Epithelial cell of proximal tubule (primary cell): ENCODE measurements at regions not wholly inside any gene's neighbourhood (a gene's known extent, or its start where the extent isn't known, plus 50 kb on each side); places are given as distances from the start of the nearest gene placed in this dataset.

Experiments
- DNase-seq: peaks from one replicate; pipeline ENCODE4 v3.0.0-alpha.2; 2011; ENCODE audit warnings: low read depth
- H3K4me3 ChIP-seq: 2 replicates; pipeline ENCODE4 v1.5.1; 2011; ENCODE audit warnings: low read depth, mild to moderate bottlenecking, low read length
- TF ChIP-seq, protein P1 (sequence below): conservative IDR thresholded peaks from 2 replicates; pipeline ENCODE4 v1.5.1; 2012; ENCODE audit warnings: low read depth, mild to moderate bottlenecking, low read length

DNA sequence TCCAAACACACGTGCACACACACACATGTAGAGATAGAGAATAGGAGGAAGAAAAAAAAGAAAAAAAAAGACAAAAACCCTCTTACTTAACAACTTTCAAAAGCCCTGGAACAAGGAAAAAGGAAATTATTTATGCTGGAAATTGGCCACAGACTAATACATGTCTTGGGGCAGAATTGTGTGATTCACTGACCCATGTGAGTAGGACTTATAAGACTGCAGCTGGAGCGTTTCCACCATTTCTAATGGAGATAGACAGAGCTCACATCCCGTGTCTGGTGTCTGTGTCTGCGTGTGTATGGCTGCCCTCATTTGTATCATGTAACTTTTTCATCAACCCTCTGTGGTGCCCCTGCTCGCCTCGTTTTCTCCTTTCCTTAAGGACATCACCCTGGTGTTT lies 99.8 kb upstream of the PDE10A start:
- H3K4me3 ChIP-seq = no peak overlapping the region
- TF ChIP-seq, protein P1, sequence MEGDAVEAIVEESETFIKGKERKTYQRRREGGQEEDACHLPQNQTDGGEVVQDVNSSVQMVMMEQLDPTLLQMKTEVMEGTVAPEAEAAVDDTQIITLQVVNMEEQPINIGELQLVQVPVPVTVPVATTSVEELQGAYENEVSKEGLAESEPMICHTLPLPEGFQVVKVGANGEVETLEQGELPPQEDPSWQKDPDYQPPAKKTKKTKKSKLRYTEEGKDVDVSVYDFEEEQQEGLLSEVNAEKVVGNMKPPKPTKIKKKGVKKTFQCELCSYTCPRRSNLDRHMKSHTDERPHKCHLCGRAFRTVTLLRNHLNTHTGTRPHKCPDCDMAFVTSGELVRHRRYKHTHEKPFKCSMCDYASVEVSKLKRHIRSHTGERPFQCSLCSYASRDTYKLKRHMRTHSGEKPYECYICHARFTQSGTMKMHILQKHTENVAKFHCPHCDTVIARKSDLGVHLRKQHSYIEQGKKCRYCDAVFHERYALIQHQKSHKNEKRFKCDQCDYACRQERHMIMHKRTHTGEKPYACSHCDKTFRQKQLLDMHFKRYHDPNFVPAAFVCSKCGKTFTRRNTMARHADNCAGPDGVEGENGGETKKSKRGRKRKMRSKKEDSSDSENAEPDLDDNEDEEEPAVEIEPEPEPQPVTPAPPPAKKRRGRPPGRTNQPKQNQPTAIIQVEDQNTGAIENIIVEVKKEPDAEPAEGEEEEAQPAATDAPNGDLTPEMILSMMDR = no peak
- no peak for DNase-seq

DNA sequence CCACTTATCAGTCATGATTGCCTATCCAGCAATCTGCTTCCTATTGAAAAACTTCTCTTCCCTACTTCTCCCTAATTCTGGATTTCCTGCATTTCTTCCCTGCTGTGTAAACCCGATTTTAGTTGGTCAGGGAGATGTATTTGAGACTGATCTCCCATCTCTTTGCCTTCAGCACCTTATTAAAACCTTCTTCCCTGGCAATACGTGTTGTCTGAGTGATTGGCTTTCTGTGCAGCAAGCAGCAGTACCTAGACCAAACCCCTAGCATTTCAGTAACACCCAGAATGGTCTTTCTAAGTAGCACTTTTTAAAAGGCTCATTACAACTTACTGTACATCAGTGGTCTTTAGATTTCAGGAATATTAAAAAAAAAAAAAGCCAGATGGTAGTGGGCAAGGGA lies 99.1 kb upstream of the PDE10A start:
- no peak overlapping the region for H3K4me3 ChIP-seq
- no peak for DNase-seq
- TF ChIP-seq, protein P1 = no peak

- no peak overlapping the region for H3K4me3 ChIP-seq
- TF ChIP-seq, protein P1 = no peak
- no peak for DNase-seq
These were observed 97.8 kb upstream of the PDE10A start for GRCh38 chr6:165760803-165761185.

DNA sequence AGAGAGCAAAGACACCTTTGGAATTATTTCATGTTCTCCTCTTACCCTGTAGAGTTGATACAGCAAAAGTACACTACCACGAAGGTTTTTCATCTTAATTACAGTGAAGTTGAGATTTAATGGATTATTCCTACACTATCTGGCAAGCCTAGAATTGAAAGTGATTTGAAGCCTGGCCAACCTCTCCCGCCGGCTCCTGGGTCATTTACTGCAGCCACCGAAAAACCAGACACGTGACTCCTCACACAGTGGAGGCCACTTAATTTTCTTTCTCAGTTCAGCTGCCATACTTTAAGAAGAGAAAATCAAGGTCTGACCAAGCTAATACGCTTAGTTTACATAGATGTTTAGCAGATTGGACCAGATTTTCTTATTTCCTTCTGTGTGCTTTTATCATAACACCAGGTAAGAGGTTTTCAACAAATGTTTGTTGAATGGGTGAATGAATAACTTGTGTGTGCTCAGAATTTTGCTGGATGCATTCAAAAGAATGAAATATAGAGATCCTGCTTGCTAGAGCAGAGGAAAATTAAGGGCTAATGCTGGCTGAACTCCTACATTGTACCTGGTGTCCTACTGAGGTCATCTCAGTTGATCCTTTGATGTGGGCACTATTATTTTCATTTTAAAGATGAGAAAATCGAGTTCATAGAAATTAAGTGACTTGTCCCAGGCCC lies 97.2 kb upstream of the PDE10A start:
- no peak for DNase-seq
- TF ChIP-seq, protein P1 = no peak
- no peak overlapping the region for H3K4me3 ChIP-seq

GRCh38 chr6:165758441-165758840 lies 95.4 kb upstream of the PDE10A start:
- no peak for DNase-seq
- TF ChIP-seq, protein P1 = no peak
- H3K4me3 ChIP-seq = no peak overlapping the region

DNA sequence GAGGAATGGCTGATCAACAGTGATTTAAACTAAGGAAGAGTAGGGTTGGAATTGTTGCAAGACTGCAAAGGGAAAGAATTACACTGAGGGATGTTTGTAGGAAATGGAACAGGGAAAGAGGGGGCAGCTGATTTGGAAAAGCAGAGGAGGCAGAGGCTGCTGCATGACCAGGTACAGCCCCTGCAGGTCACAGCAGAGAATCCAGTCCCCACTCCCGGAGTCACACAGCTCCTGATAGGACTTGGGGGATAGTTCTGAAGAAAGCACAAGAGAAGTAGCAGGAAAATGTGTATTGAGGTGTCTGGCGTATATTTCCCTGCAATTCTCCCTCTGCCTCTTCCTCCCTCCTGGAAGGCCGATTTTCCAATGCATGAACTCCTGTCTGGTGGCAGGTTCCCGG lies 92.5 kb upstream of the PDE10A start:
- no peak for DNase-seq
- TF ChIP-seq, protein P1 = peak; percentile 60
- H3K4me3 ChIP-seq = no peak overlapping the region

DNA sequence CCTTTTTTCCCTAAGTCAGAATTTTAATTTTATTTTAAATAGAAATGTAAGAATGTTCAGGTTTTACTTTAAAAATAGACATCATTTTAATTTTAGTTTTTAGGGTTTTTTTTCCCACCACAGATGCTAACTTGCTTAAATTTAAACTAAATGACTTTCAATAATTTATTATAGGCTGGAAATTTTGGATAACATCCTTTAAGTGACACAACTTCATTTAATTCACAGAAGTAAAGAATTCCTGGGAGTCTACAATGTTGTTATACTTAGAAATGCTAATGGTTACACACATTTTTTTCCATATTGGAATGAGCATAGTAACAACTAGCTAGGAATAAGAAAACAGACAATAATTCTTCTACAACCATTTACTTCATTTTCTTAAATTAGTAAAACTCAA lies 90.5 kb upstream of the PDE10A start:
- no peak for DNase-seq
- TF ChIP-seq, protein P1 = no peak

More for the DNA sequence above, 90.5 kb upstream of the PDE10A start:
- H3K4me3 ChIP-seq = no peak overlapping the region
